Cardiac muscle cell (in vitro differentiated cells and primary cell): ENCODE measurements at regions not wholly inside any gene's neighbourhood (a gene's known extent, or its start where the extent isn't known, plus 50 kb on each side); places are given as distances from the start of the nearest gene placed in this dataset.
A peak's percentile ranks its signal among the peaks of the same experiment; 100 is the strongest.

ENCODE experiments used
- DNase-seq, 2 donors: peaks; one replicate each; pipeline versions ENCODE4 v3.0.0 to v3.0.0-alpha.2; 2010 to 2017; ENCODE audit warnings: low read depth in 1 of 2, low spot score in 1 of 2
- H3K27ac ChIP-seq: fragments of 200-600 bp; sonication (generic); 2 replicates; pipeline ENCODE4 v1.5.1; 2016
- H3K27me3 ChIP-seq: fragments of 200-600 bp; sonication (generic); 2 replicates; pipeline ENCODE4 v1.6.0; 2016; ENCODE audit warnings: control low read depth
- H3K36me3 ChIP-seq: fragments of 200-600 bp; sonication (generic); 2 replicates; pipeline ENCODE4 v1.5.1; 2016; ENCODE audit warnings: control low read depth
- H3K4me1 ChIP-seq: fragments of 200-600 bp; sonication (generic); 2 replicates; pipeline ENCODE4 v1.8.1; 2017; ENCODE audit warnings: low read depth, mild to moderate bottlenecking, mixed run types
- H3K4me3 ChIP-seq: fragments of 200-600 bp; sonication (generic); 2 replicates; pipeline ENCODE4 v1.5.1; 2016; ENCODE audit warnings: mild to moderate bottlenecking
- H3K9me3 ChIP-seq: fragments of 200-600 bp; sonication (generic); 2 replicates; pipeline ENCODE4 v1.5.1; 2017; ENCODE audit warnings: low read depth, mild to moderate bottlenecking, control low read depth
- TF ChIP-seq, protein P1 (sequence below): IDR thresholded peaks from 2 replicates; pipeline ENCODE4 v1.5.1; 2012; ENCODE audit warnings: low read depth, mild to moderate bottlenecking, low read length

DNA sequence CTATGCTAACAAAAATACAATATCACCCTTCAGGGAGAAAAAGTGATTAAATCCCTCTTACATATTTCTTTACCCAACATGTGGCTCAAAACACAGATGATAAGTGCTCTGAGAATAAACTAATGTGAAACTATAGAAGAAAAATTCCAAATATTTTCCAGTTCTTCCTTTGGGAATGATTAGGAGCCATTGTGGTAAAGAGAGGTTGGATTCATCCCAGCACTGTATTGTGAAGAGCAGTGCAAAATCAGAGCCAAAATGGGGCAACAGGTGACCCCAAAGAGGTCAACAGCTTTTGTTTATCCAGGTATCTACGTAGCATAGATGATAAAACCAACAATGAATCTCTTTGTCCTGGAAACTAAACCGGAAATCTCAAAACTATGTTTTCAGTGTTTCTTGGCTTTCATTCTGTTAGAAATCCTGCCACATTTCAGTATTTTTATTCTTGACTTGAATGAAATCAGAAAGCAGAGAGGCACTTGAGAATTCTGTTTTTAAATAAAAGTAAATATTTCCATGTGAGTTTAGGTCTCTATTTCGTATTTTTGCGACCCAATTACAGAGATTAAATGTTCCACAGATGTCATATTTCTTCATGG, 120.4 kb upstream of the FST start:
- no peak overlapping the region for H3K4me3 ChIP-seq
- H3K9me3 ChIP-seq: no peaks in the 10 kb centered on the region
- no peaks in the 10 kb centered on the region for H3K36me3 ChIP-seq
- no peak overlapping the region for H3K27ac ChIP-seq
- no peaks in the 10 kb centered on the region for H3K4me1 ChIP-seq
- peak in 1 of 2 donors; percentile 89 for DNase-seq
- H3K27me3 ChIP-seq: no peaks in the 10 kb centered on the region
- TF ChIP-seq, protein P1, sequence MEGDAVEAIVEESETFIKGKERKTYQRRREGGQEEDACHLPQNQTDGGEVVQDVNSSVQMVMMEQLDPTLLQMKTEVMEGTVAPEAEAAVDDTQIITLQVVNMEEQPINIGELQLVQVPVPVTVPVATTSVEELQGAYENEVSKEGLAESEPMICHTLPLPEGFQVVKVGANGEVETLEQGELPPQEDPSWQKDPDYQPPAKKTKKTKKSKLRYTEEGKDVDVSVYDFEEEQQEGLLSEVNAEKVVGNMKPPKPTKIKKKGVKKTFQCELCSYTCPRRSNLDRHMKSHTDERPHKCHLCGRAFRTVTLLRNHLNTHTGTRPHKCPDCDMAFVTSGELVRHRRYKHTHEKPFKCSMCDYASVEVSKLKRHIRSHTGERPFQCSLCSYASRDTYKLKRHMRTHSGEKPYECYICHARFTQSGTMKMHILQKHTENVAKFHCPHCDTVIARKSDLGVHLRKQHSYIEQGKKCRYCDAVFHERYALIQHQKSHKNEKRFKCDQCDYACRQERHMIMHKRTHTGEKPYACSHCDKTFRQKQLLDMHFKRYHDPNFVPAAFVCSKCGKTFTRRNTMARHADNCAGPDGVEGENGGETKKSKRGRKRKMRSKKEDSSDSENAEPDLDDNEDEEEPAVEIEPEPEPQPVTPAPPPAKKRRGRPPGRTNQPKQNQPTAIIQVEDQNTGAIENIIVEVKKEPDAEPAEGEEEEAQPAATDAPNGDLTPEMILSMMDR: no peak

DNA sequence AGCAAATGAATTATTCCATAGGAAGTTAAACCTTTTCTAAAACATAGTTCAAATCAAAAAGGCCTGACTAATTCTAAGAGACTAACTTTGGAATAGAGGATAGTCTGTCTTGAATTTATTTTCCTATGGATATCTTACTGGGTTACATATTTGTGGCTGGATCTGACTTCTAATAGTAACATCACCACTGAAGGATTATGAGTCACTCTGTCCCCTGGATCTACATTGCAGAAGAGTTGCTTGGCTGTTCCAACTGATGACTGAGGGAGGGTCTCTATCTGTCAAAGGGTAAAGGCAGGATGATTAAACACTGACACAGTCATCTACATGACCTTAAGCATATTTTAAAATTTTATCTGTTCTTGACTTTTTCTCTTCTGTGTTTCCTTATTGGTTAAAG, 119.6 kb upstream of the FST start:
- peak in 1 of 2 donors; percentile 87 for DNase-seq
- TF ChIP-seq, protein P1: no peak
- Histone ChIP-seq H3K27me3 (no peaks in the 10 kb centered on the region), H3K27ac (no peak overlapping the region), H3K4me3 (no peak overlapping the region), H3K36me3 (no peaks in the 10 kb centered on the region), H3K4me1 (no peaks in the 10 kb centered on the region), H3K9me3 (no peaks in the 10 kb centered on the region)

DNA sequence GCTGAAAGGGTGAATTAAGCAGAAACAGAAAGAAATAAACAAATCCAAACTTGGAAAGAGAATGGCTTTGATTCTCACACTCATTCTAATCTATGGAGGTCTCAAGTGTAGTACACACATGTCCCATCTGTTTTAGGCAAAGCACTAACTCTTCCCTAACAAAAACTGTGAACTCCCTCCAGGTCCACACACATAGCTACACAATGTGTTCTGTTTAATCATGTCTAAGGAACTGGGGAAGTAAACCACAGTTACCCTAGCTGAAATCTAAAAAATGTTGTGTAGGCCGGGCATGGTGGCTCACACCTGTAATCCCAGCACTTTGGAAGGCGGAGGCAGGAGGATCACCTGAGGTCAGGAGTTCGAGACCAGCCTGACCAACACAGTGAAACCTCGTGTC, 118.7 kb upstream of the FST start:
- no peaks in the 10 kb centered on the region for H3K36me3 ChIP-seq
- no peak for DNase-seq

DNA sequence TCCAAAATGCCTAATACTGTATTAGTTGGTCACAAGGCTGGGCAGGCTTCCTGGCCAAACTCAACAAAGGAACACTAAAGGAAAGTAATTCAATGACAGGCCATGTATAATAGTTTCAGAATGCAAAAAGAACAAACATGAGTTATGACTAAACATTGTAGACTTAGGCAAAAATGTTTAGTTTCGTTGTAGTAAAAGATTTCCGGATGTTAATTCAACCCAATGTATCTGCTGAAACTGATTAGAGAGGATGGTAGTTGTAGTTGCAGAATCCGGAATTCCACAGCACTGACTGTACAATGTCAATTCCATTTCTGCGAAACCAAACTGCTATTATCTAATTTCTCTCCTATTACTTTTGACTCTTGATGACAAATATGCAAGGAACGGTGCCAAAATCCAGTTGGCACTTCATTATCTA, 117.9 kb upstream of the FST start:
- Histone ChIP-seq H3K27ac (no peak overlapping the region), H3K4me1 (no peaks in the 10 kb centered on the region), H3K4me3 (no peak overlapping the region), H3K27me3 (no peaks in the 10 kb centered on the region), H3K9me3 (no peaks in the 10 kb centered on the region), H3K36me3 (no peaks in the 10 kb centered on the region)
- peak in 1 of 2 donors; percentile 96 for DNase-seq
- TF ChIP-seq, protein P1: no peak

More for the DNA sequence above, 118.7 kb upstream of the FST start:
- no peak overlapping the region for H3K27ac ChIP-seq
- no peaks in the 10 kb centered on the region for H3K4me1 ChIP-seq
- H3K9me3 ChIP-seq: no peaks in the 10 kb centered on the region
- no peak overlapping the region for H3K4me3 ChIP-seq
- TF ChIP-seq, protein P1: no peak
- H3K27me3 ChIP-seq: no peaks in the 10 kb centered on the region

DNA sequence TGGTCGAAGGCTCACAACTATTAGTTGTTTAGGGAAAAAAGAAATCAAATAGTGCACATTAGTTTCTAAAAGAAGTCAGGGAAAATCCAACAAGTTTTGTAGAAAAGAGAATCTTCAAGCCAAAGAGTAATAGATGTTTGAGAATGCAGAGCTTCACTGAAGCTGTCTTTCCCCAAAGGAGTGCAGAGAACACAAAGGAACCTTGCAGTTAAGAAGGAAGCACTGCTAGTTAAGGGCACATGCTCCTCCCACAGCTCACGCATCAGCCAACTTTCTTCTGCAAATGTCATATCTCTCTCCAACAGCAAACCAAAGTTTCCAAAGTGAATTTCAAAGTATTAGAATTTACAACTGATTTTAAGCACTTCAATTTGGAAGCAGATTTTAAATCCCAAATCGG, 116.4 kb upstream of the FST start:
- Histone ChIP-seq H3K9me3 (no peaks in the 10 kb centered on the region), H3K36me3 (no peaks in the 10 kb centered on the region), H3K4me1 (no peaks in the 10 kb centered on the region), H3K4me3 (no peak overlapping the region), H3K27ac (no peak overlapping the region), H3K27me3 (no peaks in the 10 kb centered on the region)
- peak in 1 of 2 donors; percentile 59 for DNase-seq
- TF ChIP-seq, protein P1: no peak

DNA sequence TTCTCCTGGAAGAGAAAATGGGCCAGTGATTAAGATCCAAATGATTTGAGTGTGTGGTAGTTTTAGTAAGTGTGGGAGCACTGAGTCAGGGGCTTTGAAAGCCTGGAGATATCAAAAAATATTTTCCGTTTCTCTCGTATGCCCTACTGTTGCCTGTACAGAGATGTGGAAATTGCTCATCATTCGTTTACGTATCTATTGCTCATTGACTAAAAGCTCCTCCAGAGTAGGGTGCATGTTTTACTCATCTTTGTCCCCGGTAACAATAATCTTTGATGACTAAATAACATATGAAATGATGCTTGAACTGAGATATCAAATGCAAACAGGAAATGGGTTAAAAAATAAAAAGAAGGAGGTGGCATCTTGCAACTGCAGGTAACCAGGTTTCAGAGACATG, 114.2 kb upstream of the FST start:
- no peak overlapping the region for H3K27ac ChIP-seq
- H3K9me3 ChIP-seq: no peaks in the 10 kb centered on the region
- H3K36me3 ChIP-seq: no peaks in the 10 kb centered on the region
- no peak for DNase-seq
- TF ChIP-seq, protein P1: no peak
- H3K4me3 ChIP-seq: no peak overlapping the region
- no peaks in the 10 kb centered on the region for H3K27me3 ChIP-seq
- no peaks in the 10 kb centered on the region for H3K4me1 ChIP-seq
